Fibroblast of villous mesenchyme (primary cell): ENCODE measurements at regions not wholly inside any gene's neighbourhood (a gene's known extent, or its start where the extent isn't known, plus 50 kb on each side); places are given as distances from the start of the nearest gene placed in this dataset.

ENCODE experiments used
- DNase-seq: peaks from one replicate; pipeline ENCODE4 v3.0.0-alpha.2; 2010; ENCODE audit warnings: low read depth
- H3K4me3 ChIP-seq: 2 replicates; pipeline ENCODE4 v1.5.1; 2011; ENCODE audit warnings: low read depth, mild to moderate bottlenecking, low read length
- CTCF ChIP-seq: IDR thresholded peaks from 2 replicates; pipeline ENCODE4 v1.5.1; 2012; ENCODE audit warnings: low read depth, mild to moderate bottlenecking, low read length; ENCODE audit not compliant: insufficient read depth

GRCh38 chr5:115052948-115053347 is 116.8 kb downstream of the TRIM36 start:
- no peak for TF ChIP-seq CTCF
- no peak overlapping the region for H3K4me3 ChIP-seq
- no peak for DNase-seq

GRCh38 chr5:115050866-115051265 is 118.8 kb downstream of the TRIM36 start:
- no peak overlapping the region for H3K4me3 ChIP-seq
- TF ChIP-seq CTCF: no peak
- no peak for DNase-seq

- no peak for TF ChIP-seq CTCF
- no peak for DNase-seq
- no peak overlapping the region for H3K4me3 ChIP-seq
Observed at GRCh38 chr5:115033861-115034260, 135.8 kb downstream of the TRIM36 start.

GRCh38 chr5:115028557-115028956 is 141.2 kb downstream of the TRIM36 start:
- no peak overlapping the region for H3K4me3 ChIP-seq
- TF ChIP-seq CTCF: no peak
- DNase-seq: no peak

GRCh38 chr5:115024922-115025321 is 144.8 kb downstream of the TRIM36 start:
- no peak for TF ChIP-seq CTCF
- DNase-seq: no peak
- H3K4me3 ChIP-seq: no peak overlapping the region

GRCh38 chr5:115022303-115022702 is 147.4 kb downstream of the TRIM36 start:
- no peak for DNase-seq
- H3K4me3 ChIP-seq: no peak overlapping the region
- no peak for TF ChIP-seq CTCF

GRCh38 chr5:115016646-115017045 is 153.1 kb downstream of the TRIM36 start:
- no peak for TF ChIP-seq CTCF
- H3K4me3 ChIP-seq: no peak overlapping the region
- DNase-seq: no peak
